Ramos (cell line): ENCODE measurements at regions not wholly inside any gene's neighbourhood (a gene's known extent, or its start where the extent isn't known, plus 50 kb on each side); places are given as distances from the start of the nearest gene placed in this dataset.
"Not testable (repeated sequence)": the region's sequence is repeated elsewhere in the genome, so short reads cannot be mapped to it uniquely, and the experiment has no call there.

Experiments
- in situ Hi-C: fragments of 300-500 bp; cut with MboI; formaldehyde crosslinking; loops from one replicate; pipeline ENCODE4 v1.14.3; 2022; ENCODE audit warnings: low sequenced_read_pairs; ENCODE audit not compliant: unreplicated experiment

DNA sequence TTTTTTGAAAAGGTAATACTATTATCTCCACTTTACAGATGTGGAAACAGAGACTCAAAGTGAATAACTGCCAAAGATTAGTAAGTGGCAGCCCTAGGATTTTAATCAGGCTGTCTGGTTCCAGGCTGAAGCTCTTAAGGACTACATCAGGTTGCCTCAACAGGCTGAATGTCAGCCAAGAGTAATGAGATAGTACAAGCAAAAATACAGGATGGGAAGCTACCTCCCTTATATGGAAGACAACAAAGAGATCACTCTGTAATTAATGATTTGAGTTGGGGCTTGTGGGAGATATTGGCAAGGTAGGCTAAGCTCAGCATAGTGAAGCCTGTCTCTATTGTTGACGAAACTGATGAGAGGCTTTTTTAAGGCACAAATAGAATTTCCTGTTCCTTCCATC, 323.1 kb downstream of the KCNJ3 start:
- in situ Hi-C loops: no loop called here

DNA sequence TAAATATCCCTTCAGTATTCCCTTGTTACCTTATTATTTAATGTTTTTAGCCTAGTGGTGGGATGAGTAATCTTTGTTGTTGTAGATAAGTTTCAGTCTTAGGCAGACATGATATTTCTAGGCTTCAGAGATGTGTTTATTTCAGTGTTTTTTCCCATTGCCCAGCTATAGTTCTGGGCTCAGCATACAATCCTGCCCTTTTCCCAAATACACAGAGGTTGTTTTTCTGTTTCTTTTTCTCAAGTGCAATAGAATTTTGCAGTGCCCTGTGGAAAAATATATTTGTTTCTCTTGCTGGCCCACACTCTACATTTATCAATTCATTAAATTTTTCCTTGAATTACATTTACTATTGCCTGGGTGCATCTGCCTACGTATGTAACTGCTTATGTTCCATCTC, 321.8 kb downstream of the KCNJ3 start:
- in situ Hi-C loops: no loop called here

DNA sequence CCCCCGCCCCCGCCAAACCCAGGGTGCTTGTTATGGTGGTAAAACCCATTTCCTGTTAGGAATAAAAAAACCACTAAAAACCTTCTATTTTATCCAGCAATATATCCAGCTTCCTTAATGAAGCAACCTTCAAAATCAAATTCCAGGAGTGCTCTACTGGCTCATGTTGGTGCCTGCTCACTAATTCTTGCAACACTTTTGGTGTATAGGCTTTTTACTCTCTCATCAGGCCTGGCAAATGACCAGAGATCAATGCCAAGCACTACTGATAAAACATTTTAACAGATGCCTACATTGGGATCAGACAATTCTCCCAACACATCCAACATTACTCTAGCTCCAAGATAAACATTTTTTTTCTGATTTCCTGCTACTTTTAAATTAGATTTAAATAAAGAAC, 312.4 kb downstream of the KCNJ3 start:
- in situ Hi-C loops: no loop called here

DNA sequence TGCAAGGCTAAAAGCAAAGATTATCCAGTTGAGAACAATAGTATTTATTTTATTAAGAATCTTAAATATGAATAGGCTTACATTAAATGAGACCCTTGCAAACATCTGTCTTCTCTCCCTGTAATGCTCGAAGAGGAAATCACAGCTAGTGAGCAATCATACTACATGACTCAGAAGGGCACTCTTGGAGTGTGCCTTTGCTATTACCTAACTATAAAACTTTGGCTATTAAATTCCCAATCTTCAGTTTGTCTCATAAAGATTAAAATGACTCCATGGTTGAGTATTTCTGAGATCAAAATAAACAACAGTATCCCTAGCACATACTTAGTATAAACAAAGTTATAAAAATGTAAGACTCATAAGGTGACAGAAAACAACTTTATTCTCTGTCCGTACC, 296.9 kb downstream of the KCNJ3 start:
- in situ Hi-C loops: no loop called here

DNA sequence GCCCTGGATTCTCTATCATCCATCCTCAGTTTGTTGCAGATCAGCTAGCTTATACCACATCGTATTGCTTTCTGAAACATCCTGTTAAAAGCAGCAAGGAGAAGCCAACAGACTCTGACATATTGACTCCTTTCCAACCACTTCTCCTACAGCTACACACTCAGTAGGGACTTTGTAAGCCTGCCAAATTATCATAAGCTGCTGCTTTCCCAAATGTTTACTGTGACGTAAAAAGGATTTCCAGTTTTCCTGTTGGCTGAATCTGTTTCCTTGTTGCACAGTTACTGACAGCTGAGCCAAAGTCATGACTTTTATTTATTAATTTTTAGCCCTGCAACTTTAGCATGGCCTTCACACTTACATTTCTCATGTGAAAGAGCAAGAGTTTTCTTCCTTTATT, 294.3 kb downstream of the KCNJ3 start:
- in situ Hi-C loops: no loop called here

DNA sequence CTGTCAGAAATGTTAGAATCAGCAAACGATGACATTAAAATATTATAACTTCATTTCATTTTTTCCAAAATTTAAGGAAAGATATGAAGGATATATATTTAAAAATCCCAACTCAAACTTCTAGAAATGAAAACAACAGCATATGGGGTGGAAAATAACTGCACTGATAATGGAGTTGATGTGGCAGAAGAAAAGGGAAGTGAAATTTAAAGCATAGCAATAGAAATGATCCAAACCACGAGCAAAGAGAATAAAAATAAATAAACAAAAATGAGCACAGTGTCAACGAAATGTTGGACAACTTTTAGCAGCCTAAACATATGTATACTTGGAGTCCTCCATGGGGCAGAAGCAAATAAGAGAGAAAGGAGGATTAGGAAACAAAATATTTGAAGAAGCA, 280.2 kb downstream of the KCNJ3 start:
- in situ Hi-C loops: no loop called here

DNA sequence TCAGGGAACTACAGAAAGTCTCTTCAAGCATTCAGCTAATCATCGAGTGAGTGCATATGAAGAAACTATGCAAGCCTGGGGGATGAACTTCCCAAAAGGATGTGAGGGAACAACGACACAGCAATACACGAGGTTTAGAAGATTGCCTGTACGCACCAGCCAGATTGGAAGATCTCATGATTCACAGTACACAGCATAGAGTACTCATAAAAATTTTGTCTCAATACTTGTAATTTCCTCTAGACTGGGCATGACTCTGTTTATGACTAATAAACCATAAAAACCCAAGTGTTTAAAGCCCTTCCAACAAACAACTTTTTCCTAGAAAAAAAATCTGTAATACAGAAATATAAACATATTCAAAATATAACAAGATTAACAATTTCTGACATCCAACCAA, 279.7 kb downstream of the KCNJ3 start:
- in situ Hi-C loops: no loop called here

DNA sequence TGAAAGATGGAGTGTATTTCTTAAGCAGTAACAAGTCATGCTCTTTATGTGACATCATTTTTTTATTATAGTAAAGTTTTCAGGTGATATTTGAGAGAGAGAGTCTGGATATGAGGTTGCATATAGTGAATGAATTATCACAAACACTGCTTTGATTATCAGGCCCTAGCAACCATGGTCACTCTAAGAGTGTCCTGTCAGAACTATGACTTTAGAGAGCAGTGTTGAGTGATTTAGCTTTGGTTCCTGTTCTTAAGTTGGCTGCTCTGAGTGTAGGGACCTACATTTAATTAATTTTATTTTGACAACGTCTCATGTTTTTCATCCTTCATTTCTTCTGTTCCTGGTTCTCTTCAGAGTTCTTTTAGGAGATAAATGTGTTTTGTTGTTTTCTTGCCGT, 275.5 kb downstream of the KCNJ3 start:
- in situ Hi-C loops: no loop called here

DNA sequence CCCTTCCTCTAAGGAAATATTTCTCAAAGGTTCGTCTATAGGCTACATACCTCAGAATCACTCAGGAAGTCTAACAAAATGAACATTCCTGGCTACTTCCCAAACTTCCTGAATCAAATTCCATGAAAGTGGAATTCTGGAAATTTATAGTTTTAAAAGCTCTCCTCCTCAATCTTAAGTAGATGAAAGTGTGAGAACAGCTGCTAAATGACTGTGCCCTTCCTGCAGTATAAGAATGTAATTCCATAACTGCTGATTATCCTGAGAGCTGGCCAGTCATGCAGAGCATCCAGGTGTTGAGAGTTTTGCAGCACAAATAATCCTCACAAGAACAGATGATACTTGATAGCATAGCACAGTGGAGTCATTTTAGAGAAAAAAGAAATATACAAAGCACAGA, 265.0 kb downstream of the KCNJ3 start:
- in situ Hi-C loops: no loop called here

DNA sequence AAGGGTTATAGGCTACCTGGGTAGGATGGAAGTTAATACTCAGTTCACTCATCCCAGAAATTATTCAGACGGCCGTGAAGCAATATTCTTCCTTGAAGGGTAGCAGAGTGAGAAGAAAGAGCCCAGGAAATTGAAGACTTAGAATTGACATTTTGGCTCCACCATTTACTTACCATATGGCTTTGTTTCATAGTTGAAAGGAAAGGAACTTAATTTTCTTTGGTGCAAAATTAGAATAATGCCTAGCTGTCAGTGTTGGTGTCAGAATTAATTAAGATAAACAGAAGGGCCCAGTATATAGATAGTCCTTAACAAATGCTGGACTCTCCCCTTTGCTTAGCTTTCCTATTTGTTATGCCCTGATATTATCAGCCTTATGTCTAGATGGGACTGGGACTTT, 263.2 kb downstream of the KCNJ3 start:
- in situ Hi-C loops: no loop called here

DNA sequence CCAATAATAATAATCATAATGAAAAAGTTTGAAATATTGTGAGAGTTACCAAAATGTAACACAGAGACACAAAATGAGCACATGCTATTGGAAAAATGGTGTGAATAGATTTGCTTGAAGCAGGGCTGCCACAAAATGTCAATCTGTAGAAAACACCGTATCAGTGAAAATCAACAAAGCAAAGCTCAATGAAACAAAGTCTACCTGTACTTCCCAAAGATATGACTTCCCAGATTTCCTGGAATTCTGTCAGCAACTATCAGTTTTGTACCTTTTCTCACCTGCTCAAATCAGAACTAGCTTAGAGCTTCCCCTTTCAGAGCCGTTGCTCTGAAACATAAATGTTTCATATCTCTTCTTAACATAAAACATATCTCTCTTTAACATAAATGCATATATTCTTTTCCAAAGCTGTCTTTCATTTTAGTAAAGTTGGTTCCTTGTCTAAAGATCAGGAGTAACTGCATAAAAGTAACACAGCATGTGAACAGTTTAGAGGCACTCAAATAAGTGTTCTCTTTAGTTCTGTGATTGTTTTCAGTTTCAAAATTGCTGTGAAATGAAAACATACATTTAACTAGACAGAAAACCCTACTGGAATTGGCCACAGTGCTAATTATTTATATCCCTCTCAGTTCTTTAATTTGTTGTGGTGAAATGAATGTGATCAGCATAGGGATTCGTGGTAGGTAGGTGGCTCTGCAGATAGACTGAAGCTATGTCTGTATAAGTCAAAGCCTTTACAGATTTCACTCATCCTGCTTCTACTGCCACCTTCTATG, 262.5 kb downstream of the KCNJ3 start:
- in situ Hi-C loops: no loop called here

DNA sequence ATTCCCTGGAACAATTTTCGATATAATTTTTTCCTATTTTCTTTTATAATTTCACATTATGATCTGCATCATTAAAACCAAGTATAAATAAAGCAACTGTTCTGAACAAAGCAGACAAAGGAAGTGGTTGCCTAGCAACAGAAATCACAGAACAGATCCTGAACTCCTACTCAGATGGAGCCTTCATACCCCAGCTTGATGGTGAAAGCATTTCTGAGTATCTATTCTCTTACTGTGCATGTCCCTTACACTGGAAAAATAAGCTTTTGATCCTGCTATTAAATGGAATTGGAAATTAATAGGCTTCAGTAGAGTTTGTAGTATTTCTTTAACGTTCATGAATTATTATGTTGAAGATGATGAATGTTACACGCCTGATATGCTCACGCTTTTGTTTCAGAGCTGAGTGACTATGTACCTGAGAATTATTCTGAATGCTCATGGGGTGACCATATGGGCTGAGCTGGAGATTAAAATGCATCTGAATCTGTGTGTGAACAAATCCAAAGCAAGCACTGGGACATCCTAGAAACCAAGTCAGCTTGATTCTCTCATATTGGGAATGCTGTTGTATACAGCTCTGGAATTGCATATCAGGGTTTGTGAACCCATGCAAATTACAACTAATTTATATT, 254.0 kb downstream of the KCNJ3 start:
- in situ Hi-C loops: no loop called here

DNA sequence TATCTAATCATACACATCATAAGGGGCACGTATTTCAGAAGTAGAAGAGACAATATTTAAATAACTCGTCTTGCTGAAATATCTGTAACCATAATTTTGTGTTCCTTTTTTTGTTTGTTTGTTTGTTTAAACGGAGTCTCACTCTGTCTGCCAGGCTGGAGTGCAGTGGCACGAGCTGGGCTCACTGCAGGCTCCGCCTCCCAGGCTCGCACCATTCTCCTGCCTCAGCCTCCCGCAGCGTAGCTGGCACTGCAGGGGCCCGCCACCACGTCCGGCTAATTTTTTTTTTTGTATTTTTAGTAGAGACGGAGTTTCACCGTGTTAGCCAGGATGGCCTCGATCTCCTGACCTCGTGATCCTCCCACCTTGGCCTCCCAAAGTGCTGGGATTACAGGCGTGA, 248.9 kb downstream of the KCNJ3 start:
- in situ Hi-C loops: not testable (repeated sequence)

DNA sequence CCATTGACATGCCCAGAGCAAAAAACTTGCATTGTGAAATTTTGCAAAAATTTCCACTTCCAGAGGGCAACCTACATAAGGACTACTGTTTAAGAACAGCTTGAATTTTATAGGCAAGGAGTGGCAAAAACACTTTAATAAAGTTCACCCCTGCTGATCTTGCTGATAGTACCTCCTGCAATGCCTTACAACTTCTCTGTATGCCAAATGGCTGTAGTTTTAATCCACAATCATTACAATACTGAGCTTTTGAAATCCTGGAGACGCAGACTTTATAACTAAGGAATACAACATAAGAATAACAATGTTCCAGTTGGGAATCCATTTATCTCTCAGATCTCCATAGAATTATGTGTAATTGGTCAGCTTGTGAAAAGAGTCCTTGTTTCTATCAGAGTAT, 247.5 kb downstream of the KCNJ3 start:
- in situ Hi-C loops: no loop called here

DNA sequence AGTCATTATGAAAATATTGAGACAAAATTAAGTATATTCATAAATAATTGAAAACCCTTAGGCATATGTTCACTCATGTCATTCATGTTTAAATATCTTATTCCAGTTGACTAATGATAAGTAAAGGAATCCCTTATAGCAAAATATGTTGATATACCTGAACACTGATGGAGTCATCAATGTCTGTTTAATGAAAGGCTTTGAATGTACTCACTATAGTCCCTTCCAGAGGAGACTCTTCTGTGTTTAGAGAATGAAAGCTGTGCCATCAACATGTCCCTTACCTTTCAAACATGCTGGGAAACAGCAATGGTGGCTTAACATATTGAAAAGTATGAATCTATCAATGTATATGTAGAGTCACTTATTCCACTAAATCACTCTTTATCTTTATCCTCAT, 242.9 kb downstream of the KCNJ3 start:
- in situ Hi-C loops: no loop called here

DNA sequence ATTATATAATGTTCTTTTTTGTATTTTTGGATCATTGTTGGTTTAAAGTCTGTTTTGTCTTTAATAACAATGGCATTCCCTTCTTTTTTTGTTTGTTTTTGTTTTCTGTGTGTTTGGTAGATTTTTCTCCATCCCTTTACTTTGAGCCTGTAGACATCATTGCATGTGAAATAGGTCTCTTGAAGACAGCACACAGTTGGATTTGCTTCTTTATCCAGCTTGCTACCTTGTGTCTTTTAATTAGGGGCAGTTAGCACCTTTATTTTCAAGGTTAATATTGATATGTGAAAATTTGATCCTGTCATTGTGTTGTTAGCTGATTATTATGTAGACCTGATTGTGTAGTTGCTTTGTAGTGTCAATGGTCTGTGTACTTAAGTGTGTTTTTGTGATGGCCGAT, 235.7 kb downstream of the KCNJ3 start:
- in situ Hi-C loops: no loop called here

DNA sequence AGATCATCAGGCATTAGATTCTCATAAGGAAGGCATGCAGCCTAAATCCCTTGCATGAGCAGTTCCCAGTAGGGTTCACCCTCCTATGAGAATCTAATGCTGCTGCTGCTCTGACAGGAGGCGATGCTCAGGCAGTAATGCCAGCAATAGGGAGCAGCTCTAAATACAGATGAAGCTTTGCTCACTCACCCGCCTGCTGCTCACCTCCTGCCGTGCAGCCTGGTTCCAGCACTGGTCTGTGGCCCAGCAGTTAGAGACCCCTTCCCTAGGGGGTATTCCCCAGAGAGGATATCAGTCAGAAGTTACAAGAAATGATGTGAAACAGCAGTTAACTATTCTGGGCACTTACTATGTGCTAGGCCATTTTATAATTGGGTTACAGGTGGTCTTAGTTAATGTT, 226.0 kb downstream of the KCNJ3 start:
- in situ Hi-C loops: no loop called here

DNA sequence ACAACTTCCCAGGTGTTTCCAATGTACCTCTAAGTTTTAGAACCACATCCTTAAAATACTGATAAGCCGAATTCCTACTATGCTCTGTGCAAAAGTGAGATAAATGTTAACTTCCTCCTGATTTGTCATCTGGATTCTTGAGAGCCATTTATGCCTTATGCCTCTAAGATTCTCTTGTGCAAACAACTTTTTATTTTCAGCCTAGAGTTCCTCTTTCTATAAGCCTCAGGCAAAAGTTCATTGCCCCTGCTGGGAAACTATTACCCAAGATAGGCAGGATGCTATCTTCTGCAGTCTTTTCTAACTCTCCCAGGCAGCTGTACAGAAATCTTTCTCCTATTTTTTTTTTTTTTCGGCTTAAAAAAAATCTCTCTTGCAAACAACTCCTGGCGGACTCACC, 216.1 kb downstream of the KCNJ3 start:
- in situ Hi-C loops: no loop called here

DNA sequence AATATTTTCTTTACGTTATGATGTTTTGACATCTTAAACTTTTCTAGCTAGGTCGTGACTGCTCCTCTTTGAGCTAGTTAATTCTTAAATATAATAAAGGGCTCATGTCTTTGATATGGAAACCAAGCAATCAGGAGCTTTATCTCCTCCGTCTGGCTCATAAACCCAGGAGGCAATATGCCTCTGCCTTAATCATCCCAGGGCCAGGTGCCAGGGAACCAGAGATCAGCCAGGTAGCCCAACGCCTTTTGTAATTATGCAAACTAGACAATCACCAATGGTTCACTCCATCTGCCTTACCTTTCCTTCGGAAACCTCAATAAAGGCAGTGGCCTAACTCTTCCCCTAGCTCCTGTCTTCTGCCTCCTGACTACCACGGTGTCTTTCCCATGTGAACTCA, 213.7 kb downstream of the KCNJ3 start:
- in situ Hi-C loops: no loop called here

DNA sequence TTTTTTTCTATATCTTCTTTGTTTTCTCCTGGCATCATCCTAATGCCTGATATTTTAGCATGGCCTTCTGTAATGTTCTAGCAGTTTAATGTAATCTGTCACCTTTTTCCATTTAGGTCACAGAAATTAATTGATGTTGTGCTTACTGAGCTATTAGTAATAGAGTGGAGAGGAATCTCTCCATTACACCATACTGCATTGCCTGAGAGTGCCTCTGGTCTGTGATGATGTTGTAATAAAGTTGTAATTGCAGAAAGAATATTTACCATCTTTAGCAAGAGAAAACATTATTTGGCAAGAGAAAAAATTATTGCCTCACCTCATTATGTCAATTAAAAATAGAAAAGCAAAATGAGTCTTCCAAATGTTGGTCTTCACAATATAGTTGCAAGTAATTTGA, 213.2 kb downstream of the KCNJ3 start:
- in situ Hi-C loops: no loop called here

DNA sequence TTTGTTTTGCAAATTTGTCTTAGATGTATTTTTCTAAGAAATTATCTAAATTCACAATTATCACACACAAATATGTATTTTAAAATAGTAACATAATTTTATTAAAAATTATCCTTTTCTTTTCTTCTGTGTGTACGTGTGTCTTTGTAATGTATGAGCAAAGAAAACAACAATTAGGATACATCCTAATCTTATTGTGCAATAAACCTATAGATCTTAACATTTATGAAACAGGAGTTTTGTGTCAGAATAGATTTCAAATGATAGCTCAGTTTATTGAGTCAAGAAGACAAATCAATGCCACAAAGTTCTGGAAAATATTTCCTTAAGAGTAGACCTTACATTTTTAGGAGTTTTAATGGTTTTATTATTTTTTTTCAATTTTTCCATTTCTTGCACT, 212.2 kb downstream of the KCNJ3 start:
- in situ Hi-C loops: no loop called here

DNA sequence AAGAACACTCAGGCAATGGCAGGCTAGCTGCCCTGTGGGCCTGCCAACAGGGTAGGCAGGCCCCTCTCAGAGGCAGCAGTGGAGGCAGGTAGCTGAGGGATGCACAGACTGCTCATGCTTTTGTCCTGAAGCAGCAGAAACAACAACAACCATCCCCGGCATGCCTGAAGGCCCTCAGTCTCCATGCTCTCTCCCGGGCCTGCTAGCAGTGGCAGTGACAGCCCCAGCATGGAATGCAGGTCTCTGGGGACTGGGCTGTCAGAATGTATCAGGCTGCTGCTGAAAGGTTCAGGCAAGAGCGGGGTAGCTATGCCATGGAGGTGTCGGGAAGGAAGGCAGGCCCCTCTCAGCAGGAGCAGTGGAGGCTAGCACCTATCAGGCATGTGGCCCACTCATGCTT, 209.8 kb downstream of the KCNJ3 start:
- in situ Hi-C loops: no loop called here
